Ovary (tissue), 3 donors: ENCODE measurements at regions not wholly inside any gene's neighbourhood (a gene's known extent, or its start where the extent isn't known, plus 50 kb on each side); places are given as distances from the start of the nearest gene placed in this dataset.

Experiments used
- CTCF ChIP-seq, 3 donors: fragments of 450-650 bp in 2 of 3; fragments of 200-600 bp in 1 of 3; IDR thresholded peaks; one replicate each; pipeline versions ENCODE4 v1.5.1 to v1.8.0; 2016 to 2022; ENCODE audit warnings: antibody characterized with exemption in 3 of 3, mild to moderate bottlenecking in 1 of 3
- EP300 ChIP-seq: sonication (generic); formaldehyde crosslinking; IDR thresholded peaks from one replicate; pipeline ENCODE4 v1.6.1; 2017; ENCODE audit warnings: antibody characterized with exemption
- POLR2A ChIP-seq: fragments of 450-650 bp; IDR thresholded peaks from one replicate; pipeline ENCODE4 v1.6.1; 2017; ENCODE audit warnings: antibody characterized with exemption, mild to moderate bottlenecking, moderate library complexity
- donor health status: DM: no; HTN: no; CAD: no.

- no peak for TF ChIP-seq CTCF (IDR thresholded peaks at IDR 0.05)
- no peak for TF ChIP-seq POLR2A
- no peak for TF ChIP-seq EP300
These were observed 375.3 kb downstream of the IDS start for GRCh38 chrX:149129767-149130166.
